GM12878 (cell line): ENCODE measurements at regions not wholly inside any gene's neighbourhood (a gene's known extent, or its start where the extent isn't known, plus 50 kb on each side); places are given as distances from the start of the nearest gene placed in this dataset.

Experiments used
- ATAC-seq: fragments of 200-7000 bp; cut with Tn5 transposase; 3 replicates; pipeline ENCODE4 v1.9.1; 2020; ENCODE audit warnings: mild to moderate bottlenecking, moderate library complexity
- BruUV-seq: library from RNA; stranded (reverse); fragments of 400-500 nt; replicated peaks from 2 replicates; lab custom pipeline; 2021; lab: Mats Ljungman, UMichigan
- CTCF ChIA-PET: fragments of 300-600 bp; sonication (Branson Sonifier 250); formaldehyde crosslinking; extraction: SDS; loops from one replicate; lab custom pipeline; 2021; ENCODE audit warnings: inconsistent platforms; lab: Yijun Ruan, JAX
- POLR2A ChIA-PET: fragments of 350-600 bp; formaldehyde crosslinking; extraction: SDS; loops from one replicate; lab custom pipeline; 2021; ENCODE audit warnings: inconsistent platforms; lab: Charles Lee
- RAD21 ChIA-PET: fragments of 300-600 bp; sonication (Branson Sonifier 250); formaldehyde crosslinking; loops from one replicate; lab custom pipeline; 2023; ENCODE audit warnings: antibody characterized with exemption; ENCODE audit not compliant: unreplicated experiment; lab: Charles Lee
- SMC1A ChIA-PET: fragments of 300-600 bp; sonication (Branson Sonifier 250); formaldehyde crosslinking; loops from one replicate; lab custom pipeline; 2023; ENCODE audit not compliant: unreplicated experiment, uncharacterized antibody; lab: Charles Lee
- DNase-seq: peaks from one replicate; pipeline ENCODE4 v3.0.0-alpha.2; 2011; ENCODE audit warnings: low read depth, low spot score
- FAIRE-seq: peaks from 3 replicates; lab custom pipeline; 2011; peaks lifted over from hg19 to GRCh38; lab: Jason Lieb, UNC
- H2AFZ ChIP-seq: 2 replicates; pipeline ENCODE4 v1.6.0; 2011; ENCODE audit warnings: low read depth, low read length, control low read depth; ENCODE audit not compliant: control insufficient read depth
- H3K27ac ChIP-seq: 2 replicates; pipeline ENCODE4 v1.5.1; 2011; ENCODE audit warnings: control low read depth; ENCODE audit not compliant: control insufficient read depth, insufficient read depth
- H3K27me3 ChIP-seq, 2 experiments: replicated peaks in 1 of 2; 2 replicates each; pipeline versions ENCODE4 v1.6.0 to v1.6.1; 2011; ENCODE audit warnings: low read length in 1 of 2; ENCODE audit not compliant: control insufficient read depth in 2 of 2, insufficient read depth in 2 of 2
- H3K36me3 ChIP-seq, 2 experiments: 2 replicates each; pipeline ENCODE4 v1.5.1; 2011; ENCODE audit warnings: low read length in 1 of 2; ENCODE audit not compliant: control insufficient read depth in 2 of 2, insufficient read depth in 2 of 2
- H3K4me1 ChIP-seq: 2 replicates; pipeline ENCODE4 v1.6.1; 2011; ENCODE audit warnings: mild to moderate bottlenecking, low read length, moderate library complexity, mixed read lengths; ENCODE audit not compliant: control insufficient read depth, insufficient read depth
- H3K4me2 ChIP-seq: 2 replicates; pipeline ENCODE4 v1.6.0; 2011; ENCODE audit warnings: control low read depth; ENCODE audit not compliant: control insufficient read depth, insufficient read depth
- H3K4me3 ChIP-seq: fragments of 200-600 bp; sonication (generic); 2 replicates; pipeline ENCODE4 v1.5.1; 2016
- H3K79me2 ChIP-seq: 2 replicates; pipeline ENCODE4 v1.6.0; 2011; ENCODE audit warnings: low read length; ENCODE audit not compliant: control insufficient read depth, insufficient read depth
- H3K9ac ChIP-seq: 2 replicates; pipeline ENCODE4 v1.8.0; 2011; ENCODE audit warnings: low read length, control low read depth, mixed read lengths; ENCODE audit not compliant: control insufficient read depth, insufficient read depth
- H3K9me3 ChIP-seq: replicated peaks from 3 replicates; pipeline ENCODE4 v1.5.1; 2011; ENCODE audit warnings: mild to moderate bottlenecking, low read length; ENCODE audit not compliant: control insufficient read depth, insufficient read depth
- H4K20me1 ChIP-seq: 2 replicates; pipeline ENCODE4 v1.6.0; 2011; ENCODE audit not compliant: control insufficient read depth, insufficient read depth
- E4F1 ChIP-seq: fragments of 450-650 bp; IDR thresholded peaks from 2 replicates; pipeline ENCODE4 v1.6.1; 2018; ENCODE audit warnings: borderline replicate concordance, mild to moderate bottlenecking; ENCODE audit not compliant: partially characterized antibody
- JUND ChIP-seq: IDR thresholded peaks from 2 replicates; pipeline ENCODE4 v1.6.1; 2012; ENCODE audit warnings: low read depth, mild to moderate bottlenecking, low read length, improper control_type of control experiment, moderate library complexity
- MLLT1 ChIP-seq: fragments of 450-650 bp; IDR thresholded peaks from 2 replicates; pipeline ENCODE4 v1.6.1; 2016; ENCODE audit warnings: mild to moderate bottlenecking
- RAD21 ChIP-seq: IDR thresholded peaks from 2 replicates; pipeline ENCODE4 v1.6.1; 2011; ENCODE audit warnings: mild to moderate bottlenecking, low read depth, low read length, moderate library complexity; ENCODE audit not compliant: insufficient read depth
- SMC3 ChIP-seq: IDR thresholded peaks from 2 replicates; pipeline ENCODE4 v1.6.1; 2011; ENCODE audit warnings: low read length, improper control_type of control experiment, borderline replicate concordance
- TARDBP ChIP-seq: IDR thresholded peaks from 2 replicates; pipeline ENCODE4 v1.6.1; 2016; ENCODE audit warnings: borderline replicate concordance
- ZBTB11 ChIP-seq: fragments of 450-650 bp; formaldehyde crosslinking; IDR thresholded peaks from 2 replicates; pipeline ENCODE4 v1.5.0; 2022; ENCODE audit warnings: mild to moderate bottlenecking, missing genetic modification characterization
- WGBS: methylation state at CpG from one replicate; pipeline ENCODE4 v1.1.6; 2016; ENCODE audit warnings: low lambda C conversion rate; ENCODE audit not compliant: insufficient replicate concordance, insufficient coverage; ENCODE audit errors: missing lambda C conversion rate; 5-methylcytosine and 5-hydroxymethylcytosine counted together
- in situ Hi-C: fragments of 300-500 bp; cut with MboI; formaldehyde crosslinking; loops from 9 replicates; pipeline ENCODE4 v1.14.3; 2018; ENCODE audit warnings: mixed read lengths
- intact Hi-C: fragments of 100-400 bp; cut with micrococcal nuclease; formaldehyde crosslinking; loops from one replicate; pipeline ENCODE4 v1.14.2; 2022; ENCODE audit not compliant: unreplicated experiment
- TF ChIP-seq, protein P1 (sequence below), 3 experiments: IDR thresholded peaks in 2 of 3; conservative IDR thresholded peaks in 1 of 3; 2 replicates each; pipeline ENCODE4 v1.5.1; 2011; ENCODE audit warnings: low read depth in 3 of 3, low read length in 3 of 3, mild to moderate bottlenecking in 3 of 3, control low read depth in 2 of 3, moderate library complexity in 2 of 3, inconsistent platforms in 1 of 3, mixed read lengths in 1 of 3; ENCODE audit not compliant: control insufficient read depth in 2 of 3, insufficient read depth in 1 of 3; ENCODE audit errors: extremely low read depth in 1 of 3

DNA sequence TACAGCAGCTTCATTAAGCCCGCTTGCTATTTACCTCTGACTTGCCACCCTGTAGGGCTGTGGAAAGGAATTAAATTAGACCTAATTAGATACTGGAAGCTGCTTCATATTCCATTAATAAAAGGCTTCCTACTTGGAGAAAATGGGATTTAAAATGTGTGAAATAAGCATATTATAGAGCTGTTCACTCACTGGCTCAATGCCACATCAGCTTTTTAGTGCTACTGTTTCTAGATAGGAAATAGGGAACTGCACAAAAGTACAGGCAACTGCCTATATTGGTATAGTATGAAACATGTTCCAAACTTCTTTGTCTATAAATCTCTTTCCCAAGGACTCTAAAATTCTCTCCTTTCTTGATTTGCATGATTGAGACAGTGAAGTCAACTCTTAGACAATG, 407.9 kb upstream of the AADAT start (continued):
- TF ChIP-seq TARDBP = no peak
- no peak for TF ChIP-seq ZBTB11 (CRISPR knock-in tag)

DNA sequence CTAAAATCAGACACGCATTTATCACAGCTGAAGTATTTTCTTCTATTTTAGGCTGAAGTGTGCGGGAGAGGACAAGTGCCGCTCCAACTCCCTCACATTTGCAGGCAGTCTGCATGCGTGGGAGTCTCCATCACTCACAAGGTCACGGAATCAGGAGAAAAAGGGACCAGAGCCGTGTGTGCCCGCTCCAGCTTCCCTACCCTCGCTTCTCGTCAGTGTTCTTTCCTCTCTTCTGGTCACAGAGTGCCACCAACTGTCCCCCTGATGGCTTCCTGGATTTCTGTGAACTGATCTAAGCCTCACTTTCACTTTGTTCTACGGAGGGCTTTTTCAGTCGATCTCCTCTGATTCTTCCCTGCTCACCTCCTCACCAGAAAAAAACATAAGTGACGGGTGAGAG, 407.4 kb upstream of the AADAT start:
- CTCF ChIA-PET = interaction anchor here (0.7 to 13.8 kb wide), 23 partner anchors 9 to 359 kb away, joined by 3 to 152 read pairs (median 4); no protein-coding TSS in a partner anchor
- BruUV-seq = no TSS peak
- in situ Hi-C loops = loop anchor here (10.0 kb wide), 1 partner anchor 58 kb away; no protein-coding TSS in a partner anchor
- Histone ChIP-seq H3K27ac (no peak overlapping the region), H3K4me3 (peak overlapping the region; percentile 57), H3K4me1 (no peaks in the 10 kb centered on the region), H3K9me3 (no peaks in the 10 kb centered on the region), H3K27me3 (no peaks in the 10 kb centered on the region), H4K20me1 (no peaks in the 10 kb centered on the region), H2AFZ (peak overlapping the region; percentile 88), H3K9ac (peak overlapping the region; percentile 26; the same call in 1 of the 2 replicates), H3K79me2 (no peaks in the 10 kb centered on the region)
- DNase-seq = peak; percentile 24
- RAD21 ChIA-PET = interaction anchor here (1.1 to 6.3 kb wide), 4 partner anchors 123 to 238 kb away, joined by 3 to 102 read pairs (median 8); no protein-coding TSS in a partner anchor
- intact Hi-C loops = loop anchor here (1.0 to 5.0 kb wide), 4 partner anchors 160 to 358 kb away; no protein-coding TSS in a partner anchor
- peak; percentile 94 for ATAC-seq
- FAIRE-seq = peak; percentile 35
- TF ChIP-seq JUND (no peak), E4F1 (no peak), MLLT1 (peak; percentile 52; the same call in 1 of the 2 replicates), SMC3 (peak; percentile 40; the same call in 1 of the 2 replicates), RAD21 (peak; percentile 28; the same call in 1 of the 2 replicates)
- TF ChIP-seq, protein P1, sequence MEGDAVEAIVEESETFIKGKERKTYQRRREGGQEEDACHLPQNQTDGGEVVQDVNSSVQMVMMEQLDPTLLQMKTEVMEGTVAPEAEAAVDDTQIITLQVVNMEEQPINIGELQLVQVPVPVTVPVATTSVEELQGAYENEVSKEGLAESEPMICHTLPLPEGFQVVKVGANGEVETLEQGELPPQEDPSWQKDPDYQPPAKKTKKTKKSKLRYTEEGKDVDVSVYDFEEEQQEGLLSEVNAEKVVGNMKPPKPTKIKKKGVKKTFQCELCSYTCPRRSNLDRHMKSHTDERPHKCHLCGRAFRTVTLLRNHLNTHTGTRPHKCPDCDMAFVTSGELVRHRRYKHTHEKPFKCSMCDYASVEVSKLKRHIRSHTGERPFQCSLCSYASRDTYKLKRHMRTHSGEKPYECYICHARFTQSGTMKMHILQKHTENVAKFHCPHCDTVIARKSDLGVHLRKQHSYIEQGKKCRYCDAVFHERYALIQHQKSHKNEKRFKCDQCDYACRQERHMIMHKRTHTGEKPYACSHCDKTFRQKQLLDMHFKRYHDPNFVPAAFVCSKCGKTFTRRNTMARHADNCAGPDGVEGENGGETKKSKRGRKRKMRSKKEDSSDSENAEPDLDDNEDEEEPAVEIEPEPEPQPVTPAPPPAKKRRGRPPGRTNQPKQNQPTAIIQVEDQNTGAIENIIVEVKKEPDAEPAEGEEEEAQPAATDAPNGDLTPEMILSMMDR (IDR thresholded peaks at IDR 0.05 in 2 of 3, conservative IDR thresholded peaks at IDR 0.05 in 1 of 3; ENCODE audit: control insufficient read depth in 2 of 3, extremely low read depth in 1 of 3, insufficient read depth in 1 of 3, low read depth in 3 of 3, low read length in 3 of 3) = peak in 1 of 3 experiments; percentile 67; a peak in 2 of 6 replicates
- TF ChIP-seq, all 136 proteins: peak for 4
- ChIA-PET SMC1A (interaction anchor here (0.7 to 5.4 kb wide), 19 partner anchors 9 to 359 kb away, joined by 3 to 73 read pairs (median 4); no protein-coding TSS in a partner anchor), POLR2A (no interaction called here)
- H3K4me2 ChIP-seq = peak overlapping the region; percentile 81
- 21% methylated on average over 12 of the region's 12 CpGs for WGBS
- H3K36me3 ChIP-seq = no peaks in the 10 kb centered on the region
